ENCODE measurements at regions not wholly inside any gene's neighbourhood (a gene's known extent, or its start where the extent isn't known, plus 50 kb on each side); places are given as distances from the start of the nearest gene placed in this dataset.
A peak's percentile ranks its signal among the peaks of the same experiment; 100 is the strongest.

- Histone ChIP-seq H3K4me3 (peak overlapping the region; percentile 46 to 67 (median 60)), H3K36me3 (no peaks in the 10 kb centered on the region), H3K27ac (peak overlapping the region; percentile 87 to 96 (median 92)), H3K9me3 (no peaks in the 10 kb centered on the region), H3K27me3 (no peaks in the 10 kb centered on the region), H3K4me1 (peaks cover 0 to 16% (median 0%) of the 10 kb centered on the region in 4 donors)
- DNase-seq (ENCODE audit: low spot score in 2 of 2) = peak; percentile 46
- 0 to 7% methylated on average over 20 to 38 of the region's 41 CpGs for WGBS, 2 donors
- TF ChIP-seq EP300 (IDR thresholded peaks at IDR 0.05) (peak in 1 of 2 donors; percentile 91), CTCF (IDR thresholded peaks at IDR 0.05) (no peak), POLR2A (IDR thresholded peaks at IDR 0.05) (peak; percentile 66 to 74)
Measured at GRCh38 chr3:87088993-87089841, 98.3 kb upstream of the VGLL3 start.

GRCh38 chr3:87088430-87088992 is 97.6 kb upstream of the VGLL3 start:
- peaks cover 0 to 16% (median 0%) of the 10 kb centered on the region in 4 donors for H3K4me1 ChIP-seq
- no peak for DNase-seq (ENCODE audit: low spot score in 2 of 2)
- TF ChIP-seq CTCF (IDR thresholded peaks at IDR 0.05) (no peak), POLR2A (IDR thresholded peaks at IDR 0.05) (no peak), EP300 (IDR thresholded peaks at IDR 0.05) (no peak)
- no peaks in the 10 kb centered on the region for H3K27me3 ChIP-seq
- peak overlapping the region; percentile 87 to 96 (median 92) for H3K27ac ChIP-seq
- 13 to 20% methylated on average over 15 of the region's 15 CpGs for WGBS, 2 donors
- no peaks in the 10 kb centered on the region for H3K9me3 ChIP-seq
- no peaks in the 10 kb centered on the region for H3K36me3 ChIP-seq
- H3K4me3 ChIP-seq = peak overlapping the region; percentile 46 to 67 (median 60)

DNA sequence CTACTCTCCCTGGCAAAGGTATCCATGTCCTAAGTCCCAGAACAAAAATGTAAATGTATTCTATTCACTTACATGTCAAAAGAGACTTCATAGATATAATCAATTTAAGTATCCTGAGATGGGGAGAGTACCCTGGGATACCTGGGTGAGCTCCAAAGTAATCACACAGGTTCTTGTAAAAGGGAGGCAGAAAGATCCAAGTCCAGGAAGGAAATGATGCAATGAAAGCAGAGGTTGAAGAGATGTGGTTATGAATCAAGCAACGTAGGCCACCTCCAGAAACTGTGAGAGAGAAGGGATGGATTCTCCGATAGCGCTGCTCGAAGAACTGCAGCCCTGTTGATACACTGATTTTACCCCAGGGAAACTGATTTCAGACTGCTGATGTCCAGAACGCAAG is 93.9 kb upstream of the VGLL3 start:
- TF ChIP-seq EP300 (IDR thresholded peaks at IDR 0.05) (no peak), POLR2A (IDR thresholded peaks at IDR 0.05) (no peak), CTCF (IDR thresholded peaks at IDR 0.05) (no peak)
- WGBS, 2 donors = 70% methylated on average over 5 of the region's 5 CpGs
- H3K36me3 ChIP-seq = no peaks in the 10 kb centered on the region
- no peak overlapping the region for H3K4me3 ChIP-seq
- DNase-seq (ENCODE audit: low spot score in 2 of 2) = no peak
- H3K4me1 ChIP-seq = peaks cover 0 to 6% (median 0%) of the 10 kb centered on the region in 4 donors
- H3K27ac ChIP-seq = no peak overlapping the region
- H3K27me3 ChIP-seq = no peaks in the 10 kb centered on the region
- no peaks in the 10 kb centered on the region for H3K9me3 ChIP-seq

DNA sequence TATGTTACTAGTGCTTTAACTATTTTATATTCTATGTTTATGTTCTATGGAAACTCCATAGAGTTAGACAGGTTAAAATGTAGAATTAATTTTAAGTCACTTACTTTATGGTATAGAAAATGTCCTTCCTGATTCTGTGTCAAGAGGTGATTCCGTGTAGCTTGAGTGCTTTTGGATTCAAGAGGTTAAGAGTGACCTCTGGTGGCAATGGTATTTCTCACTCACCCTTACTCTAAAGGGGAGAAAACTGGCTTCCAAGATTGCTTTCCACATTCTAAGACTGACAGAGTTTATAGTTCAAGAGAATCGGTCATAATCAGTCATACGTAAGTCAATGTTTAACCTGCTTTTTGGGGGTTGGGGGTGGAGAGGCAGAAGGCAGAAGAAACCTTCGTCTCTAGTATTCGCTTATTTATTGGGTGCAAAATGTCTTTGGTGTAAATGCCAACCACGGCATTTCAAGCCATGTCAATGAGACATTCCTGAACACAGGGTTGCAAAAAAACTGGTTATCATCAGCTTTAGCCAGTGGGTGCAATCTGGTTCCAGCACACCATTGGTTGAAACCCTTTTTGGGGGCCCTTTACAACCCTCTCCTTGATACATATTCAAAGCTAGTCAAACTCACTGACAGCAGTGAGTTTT is 92.0 kb upstream of the VGLL3 start:
- H3K4me1 ChIP-seq = peaks cover 0 to 6% (median 0%) of the 10 kb centered on the region in 4 donors
- H3K9me3 ChIP-seq = no peaks in the 10 kb centered on the region
- H3K27me3 ChIP-seq = no peaks in the 10 kb centered on the region
- no peaks in the 10 kb centered on the region for H3K36me3 ChIP-seq
- 25 to 28% methylated on average over 6 of the region's 6 CpGs for WGBS, 2 donors
- H3K4me3 ChIP-seq = no peak overlapping the region
- peak; percentile 40 to 81 (median 63) for TF ChIP-seq CTCF (IDR thresholded peaks at IDR 0.05)
- TF ChIP-seq POLR2A (IDR thresholded peaks at IDR 0.05) = no peak
- peak in 1 of 2 donors; percentile 14 for TF ChIP-seq EP300 (IDR thresholded peaks at IDR 0.05)
- H3K27ac ChIP-seq = no peak overlapping the region
- peak in 1 of 2 donors; percentile 56 for DNase-seq (ENCODE audit: low spot score in 2 of 2)

Data from tibial nerve (tissue), 4 donors.